ENCODE measurements at regions not wholly inside any gene's neighbourhood (a gene's known extent, or its start where the extent isn't known, plus 50 kb on each side); places are given as distances from the start of the nearest gene placed in this dataset.
"Not testable (repeated sequence)": the region's sequence is repeated elsewhere in the genome, so short reads cannot be mapped to it uniquely, and the experiment has no call there.

DNA sequence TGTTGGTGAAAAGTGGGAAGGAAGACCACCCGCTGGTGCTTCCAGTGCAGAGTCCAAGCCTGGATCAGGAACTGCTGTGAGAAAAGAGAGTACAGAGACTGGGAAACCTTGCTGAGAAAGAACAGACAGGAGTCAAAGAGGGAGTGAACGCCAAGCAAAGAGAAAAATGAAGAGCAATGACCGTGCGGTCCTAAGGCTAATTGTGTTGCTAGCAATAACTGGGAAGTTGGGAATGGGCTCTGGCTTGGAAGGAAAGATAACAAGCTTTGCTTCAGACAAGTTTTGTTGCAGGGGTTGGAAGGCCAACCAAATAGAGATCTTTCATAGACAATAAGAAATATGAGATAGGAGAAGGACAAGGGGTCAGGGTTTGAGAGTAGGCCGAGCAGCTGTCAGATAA lies 55.0 kb upstream of the PAX8 start:
- H3K36me3 Mint-ChIP-seq (ENCODE audit: insufficient read depth); ATAC-seq (replicated peaks; ENCODE audit: extremely low read depth, poor library complexity, severe bottlenecking); DNase-seq (ENCODE audit: low spot score in 2 of 2); H3K27ac Mint-ChIP-seq (ENCODE audit: low read depth); H3K4me1 Mint-ChIP-seq; H3K4me3 Mint-ChIP-seq; H3K9me3 Mint-ChIP-seq: not testable (repeated sequence)
- peaks cover 38% of the 10 kb centered on the region for H3K27me3 Mint-ChIP-seq

DNA sequence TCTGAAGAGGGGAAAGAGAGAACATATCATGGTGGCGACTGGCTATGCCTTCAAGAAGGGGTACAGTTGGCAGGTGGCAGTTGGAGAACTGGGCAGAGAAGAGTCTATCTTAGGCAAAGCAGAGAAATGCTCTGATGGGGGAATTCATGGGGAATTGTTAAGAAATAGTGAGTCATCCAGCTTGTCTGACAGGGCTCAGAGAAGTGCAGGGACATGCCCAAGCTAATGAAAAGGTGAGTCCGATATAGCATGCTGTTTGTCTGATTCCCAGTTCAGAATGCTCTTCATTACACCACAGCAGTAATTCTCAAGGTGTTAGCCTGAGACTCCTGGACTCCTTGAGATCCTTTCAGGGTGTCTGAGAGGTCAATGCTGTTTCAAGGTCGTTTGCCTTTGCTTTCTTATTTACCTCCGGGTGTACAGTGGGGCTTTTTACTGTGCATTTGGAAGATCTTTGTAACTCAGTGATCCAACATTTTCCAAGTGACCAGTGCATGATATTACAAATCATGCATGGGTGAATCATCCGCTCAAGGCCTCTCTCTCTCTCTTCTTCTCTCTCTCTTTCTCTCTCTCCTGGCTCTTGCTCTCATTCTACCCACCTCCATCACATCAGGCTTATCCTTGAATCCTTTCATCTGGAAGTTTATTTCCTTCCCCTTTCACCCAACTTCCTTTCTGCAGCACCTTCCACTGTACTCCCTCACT lies 51.5 kb upstream of the PAX8 start:
- H3K27me3 Mint-ChIP-seq = peaks cover 48% of the 10 kb centered on the region
- H3K36me3 Mint-ChIP-seq (ENCODE audit: insufficient read depth); H3K4me3 Mint-ChIP-seq; H3K27ac Mint-ChIP-seq (ENCODE audit: low read depth); H3K4me1 Mint-ChIP-seq; ATAC-seq (replicated peaks; ENCODE audit: extremely low read depth, poor library complexity, severe bottlenecking); DNase-seq (ENCODE audit: low spot score in 2 of 2); H3K9me3 Mint-ChIP-seq: not testable (repeated sequence)

DNA sequence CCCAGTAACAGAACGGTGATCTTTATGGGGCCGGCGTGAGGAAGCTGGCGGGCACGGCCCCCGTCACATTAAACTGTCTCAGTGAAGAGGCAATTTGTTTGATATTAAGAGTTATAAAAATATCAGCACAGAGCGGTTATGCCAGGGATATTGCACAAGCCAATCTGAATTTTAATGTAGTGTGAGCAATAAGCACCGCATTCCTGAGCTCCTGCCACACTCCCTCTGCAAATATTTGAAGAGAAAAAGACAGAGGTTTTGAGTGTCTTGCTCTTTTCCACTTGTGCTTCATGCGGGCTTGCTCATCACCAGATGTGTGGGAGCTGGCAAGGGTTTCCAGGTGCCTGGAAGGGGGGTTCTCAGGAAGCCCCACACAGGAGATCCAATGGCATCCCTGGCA lies 50.3 kb upstream of the PAX8 start:
- ATAC-seq (replicated peaks; ENCODE audit: extremely low read depth, poor library complexity, severe bottlenecking); H3K4me3 Mint-ChIP-seq; DNase-seq (ENCODE audit: low spot score in 2 of 2); H3K9me3 Mint-ChIP-seq; H3K27ac Mint-ChIP-seq (ENCODE audit: low read depth); H3K36me3 Mint-ChIP-seq (ENCODE audit: insufficient read depth); H3K4me1 Mint-ChIP-seq: not testable (repeated sequence)
- H3K27me3 Mint-ChIP-seq = peaks cover 59% of the 10 kb centered on the region

DNA sequence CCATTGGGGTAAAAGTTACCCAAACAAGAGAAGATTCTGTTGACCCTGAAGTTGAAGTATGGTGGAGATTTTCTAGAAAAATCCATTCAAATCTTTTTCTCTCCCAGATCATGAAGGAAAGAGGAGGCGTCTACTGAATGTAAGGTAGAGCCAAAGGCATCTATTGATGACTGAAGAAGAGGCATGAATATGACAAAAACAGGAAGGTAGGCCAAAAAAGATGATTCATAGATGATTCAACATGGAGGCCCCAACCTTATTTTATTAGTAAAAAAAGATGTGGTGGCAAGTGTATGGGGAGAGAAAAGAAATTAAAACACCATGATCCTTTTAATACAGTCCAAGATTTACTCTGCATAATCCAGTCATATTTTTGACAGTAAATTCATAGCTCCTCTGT lies 49.9 kb upstream of the PAX8 start:
- not testable (repeated sequence) for H3K9me3 Mint-ChIP-seq; H3K4me1 Mint-ChIP-seq; H3K36me3 Mint-ChIP-seq (ENCODE audit: insufficient read depth); H3K27ac Mint-ChIP-seq (ENCODE audit: low read depth); DNase-seq (ENCODE audit: low spot score in 2 of 2); ATAC-seq (replicated peaks; ENCODE audit: extremely low read depth, poor library complexity, severe bottlenecking); H3K4me3 Mint-ChIP-seq
- H3K27me3 Mint-ChIP-seq = peaks cover 59% of the 10 kb centered on the region
